ENCODE measurements at regions not wholly inside any gene's neighbourhood (a gene's known extent, or its start where the extent isn't known, plus 50 kb on each side); places are given as distances from the start of the nearest gene placed in this dataset.
"Not testable (repeated sequence)": the region's sequence is repeated elsewhere in the genome, so short reads cannot be mapped to it uniquely, and the experiment has no call there.

DNA sequence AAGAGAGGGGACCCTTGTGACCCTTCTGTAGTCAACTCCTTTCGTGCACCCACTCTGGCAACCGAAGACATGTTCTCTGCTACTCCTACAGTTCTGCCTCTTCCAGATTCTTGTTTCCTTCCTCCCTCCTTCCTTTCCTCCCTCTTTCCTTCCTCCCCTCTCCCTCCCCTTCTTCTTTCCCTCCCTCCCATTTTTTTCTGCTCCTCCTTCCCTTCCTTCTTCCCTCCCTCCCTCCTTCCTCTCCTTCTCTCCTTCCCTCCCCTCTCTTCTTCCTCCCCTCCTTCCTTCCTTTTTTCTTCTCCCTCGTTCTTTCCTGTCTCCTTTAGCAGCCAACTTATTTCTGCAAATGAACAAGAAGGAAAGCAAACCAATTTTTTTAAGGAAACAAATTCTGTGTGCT, 111.5 kb downstream of the NPTX2 start:
- TF ChIP-seq, protein P1, sequence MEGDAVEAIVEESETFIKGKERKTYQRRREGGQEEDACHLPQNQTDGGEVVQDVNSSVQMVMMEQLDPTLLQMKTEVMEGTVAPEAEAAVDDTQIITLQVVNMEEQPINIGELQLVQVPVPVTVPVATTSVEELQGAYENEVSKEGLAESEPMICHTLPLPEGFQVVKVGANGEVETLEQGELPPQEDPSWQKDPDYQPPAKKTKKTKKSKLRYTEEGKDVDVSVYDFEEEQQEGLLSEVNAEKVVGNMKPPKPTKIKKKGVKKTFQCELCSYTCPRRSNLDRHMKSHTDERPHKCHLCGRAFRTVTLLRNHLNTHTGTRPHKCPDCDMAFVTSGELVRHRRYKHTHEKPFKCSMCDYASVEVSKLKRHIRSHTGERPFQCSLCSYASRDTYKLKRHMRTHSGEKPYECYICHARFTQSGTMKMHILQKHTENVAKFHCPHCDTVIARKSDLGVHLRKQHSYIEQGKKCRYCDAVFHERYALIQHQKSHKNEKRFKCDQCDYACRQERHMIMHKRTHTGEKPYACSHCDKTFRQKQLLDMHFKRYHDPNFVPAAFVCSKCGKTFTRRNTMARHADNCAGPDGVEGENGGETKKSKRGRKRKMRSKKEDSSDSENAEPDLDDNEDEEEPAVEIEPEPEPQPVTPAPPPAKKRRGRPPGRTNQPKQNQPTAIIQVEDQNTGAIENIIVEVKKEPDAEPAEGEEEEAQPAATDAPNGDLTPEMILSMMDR (IDR thresholded peaks at IDR 0.05; ENCODE audit: low read depth, low read length, missing control alignments) = no peak
- Histone ChIP-seq H3K4me3 (ENCODE audit: low read depth, low read length) (no peak overlapping the region), H3K36me3 (replicated peaks) (no peaks in the 10 kb centered on the region), H3K27me3 (replicated peaks) (no peaks in the 10 kb centered on the region), H3K27ac (no peak overlapping the region)
- in situ Hi-C loops (cut with HindIII; ENCODE audit: low pct_ligation_motif_present, low sequenced_read_pairs) = no loop called here
- DNase-seq = no peak

DNA sequence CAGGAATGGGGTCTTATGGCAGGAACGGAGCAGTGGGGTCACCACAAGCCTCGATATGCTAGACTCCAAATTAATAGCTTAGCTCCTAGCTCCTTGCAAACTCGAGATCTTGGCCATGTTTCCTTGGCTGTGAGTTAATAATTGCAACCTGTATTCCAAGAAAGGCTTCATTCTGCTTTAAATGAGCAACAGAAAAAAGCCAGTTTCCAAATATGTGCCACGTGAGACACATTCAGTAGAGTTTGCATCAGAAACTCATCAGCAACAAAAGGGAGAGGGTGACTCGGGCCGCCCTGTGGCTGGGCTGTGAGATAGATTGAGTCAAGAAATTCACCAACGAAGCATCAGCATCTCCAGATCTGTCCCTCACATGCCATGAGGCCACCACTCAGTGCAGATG, 112.0 kb downstream of the NPTX2 start:
- H3K36me3 ChIP-seq (replicated peaks) = no peaks in the 10 kb centered on the region
- no peak overlapping the region for H3K4me3 ChIP-seq (ENCODE audit: low read depth, low read length)
- TF ChIP-seq, protein P1 (IDR thresholded peaks at IDR 0.05; ENCODE audit: low read depth, low read length, missing control alignments) = no peak
- no peak for DNase-seq
- in situ Hi-C loops (cut with HindIII; ENCODE audit: low pct_ligation_motif_present, low sequenced_read_pairs) = no loop called here
- no peaks in the 10 kb centered on the region for H3K27me3 ChIP-seq (replicated peaks)
- no peak overlapping the region for H3K27ac ChIP-seq

DNA sequence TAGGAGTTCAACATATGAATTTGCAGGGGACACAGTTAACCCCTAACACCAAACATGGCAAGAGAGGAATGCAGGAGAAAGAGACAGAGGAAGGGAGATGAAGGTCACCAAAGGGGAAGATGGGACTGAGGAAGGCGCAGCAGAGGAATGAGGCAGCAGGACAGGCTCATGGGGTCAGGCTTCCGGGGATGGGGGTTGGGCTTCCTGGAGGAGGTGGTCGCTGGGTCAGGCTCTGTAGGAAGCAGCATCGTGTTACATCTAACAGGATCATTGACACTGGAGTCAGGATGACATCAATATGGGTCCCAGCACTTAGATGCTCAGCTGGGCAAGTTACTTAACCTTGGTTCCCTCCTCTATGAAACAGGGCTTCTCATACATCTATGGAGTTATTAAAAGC, 113.2 kb downstream of the NPTX2 start:
- TF ChIP-seq, protein P1 (IDR thresholded peaks at IDR 0.05; ENCODE audit: low read depth, low read length, missing control alignments) = no peak
- Histone ChIP-seq H3K27ac (no peak overlapping the region), H3K4me3 (ENCODE audit: low read depth, low read length) (no peak overlapping the region), H3K36me3 (replicated peaks) (no peaks in the 10 kb centered on the region), H3K27me3 (replicated peaks) (no peaks in the 10 kb centered on the region)
- in situ Hi-C loops (cut with HindIII; ENCODE audit: low pct_ligation_motif_present, low sequenced_read_pairs) = no loop called here
- no peak for DNase-seq

DNA sequence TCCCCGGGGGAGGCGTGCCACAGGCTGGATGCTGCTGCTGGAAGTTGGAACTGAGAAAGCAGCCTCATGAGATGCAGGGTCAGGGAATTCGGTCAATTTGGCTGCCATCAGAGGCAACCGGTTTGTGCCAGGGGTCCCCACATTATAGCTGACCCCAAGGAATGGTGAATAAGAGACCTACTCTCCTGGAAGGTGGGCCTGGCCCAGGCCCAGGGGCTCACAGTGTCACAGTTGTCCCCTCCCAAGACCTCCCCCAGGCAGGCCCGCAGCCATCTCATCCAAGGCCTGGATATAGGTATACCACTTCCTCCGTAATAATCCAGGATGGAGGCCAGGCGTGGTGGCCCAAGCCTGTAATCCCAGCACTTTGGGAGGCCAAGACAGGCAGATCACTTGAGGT, 114.6 kb downstream of the NPTX2 start:
- H3K27ac ChIP-seq = no peak overlapping the region
- H3K27me3 ChIP-seq (replicated peaks) = no peaks in the 10 kb centered on the region
- no peak for DNase-seq
- in situ Hi-C loops (cut with HindIII; ENCODE audit: low pct_ligation_motif_present, low sequenced_read_pairs) = no loop called here
- no peak overlapping the region for H3K4me3 ChIP-seq (ENCODE audit: low read depth, low read length)
- no peaks in the 10 kb centered on the region for H3K36me3 ChIP-seq (replicated peaks)
- TF ChIP-seq, protein P1 (IDR thresholded peaks at IDR 0.05; ENCODE audit: low read depth, low read length, missing control alignments) = no peak

DNA sequence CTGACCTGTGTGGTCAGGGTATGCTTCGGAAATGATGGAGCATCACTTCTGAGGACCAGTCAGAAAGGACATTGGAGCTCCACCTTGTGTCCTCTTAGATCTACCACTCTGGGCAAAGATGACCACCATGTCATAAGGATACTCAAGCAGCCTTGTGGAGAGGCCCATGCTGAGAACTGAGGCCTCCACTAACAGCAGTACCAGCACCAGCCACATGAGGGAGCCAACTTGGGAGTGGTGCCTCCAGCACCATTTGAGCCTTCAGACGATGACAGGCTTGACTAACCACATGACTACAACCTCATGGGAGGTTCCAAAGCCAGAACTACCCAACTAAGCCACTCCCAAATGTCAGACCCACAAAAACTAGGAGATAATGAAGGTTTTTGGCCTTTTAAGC, 116.0 kb downstream of the NPTX2 start:
- TF ChIP-seq, protein P1 (IDR thresholded peaks at IDR 0.05; ENCODE audit: low read depth, low read length, missing control alignments) = peak; percentile 61
- DNase-seq = peak; percentile 31
- in situ Hi-C loops (cut with HindIII; ENCODE audit: low pct_ligation_motif_present, low sequenced_read_pairs) = no loop called here
- H3K27me3 ChIP-seq (replicated peaks) = no peaks in the 10 kb centered on the region
- no peaks in the 10 kb centered on the region for H3K36me3 ChIP-seq (replicated peaks)
- H3K27ac ChIP-seq = no peak overlapping the region
- no peak overlapping the region for H3K4me3 ChIP-seq (ENCODE audit: low read depth, low read length)

DNA sequence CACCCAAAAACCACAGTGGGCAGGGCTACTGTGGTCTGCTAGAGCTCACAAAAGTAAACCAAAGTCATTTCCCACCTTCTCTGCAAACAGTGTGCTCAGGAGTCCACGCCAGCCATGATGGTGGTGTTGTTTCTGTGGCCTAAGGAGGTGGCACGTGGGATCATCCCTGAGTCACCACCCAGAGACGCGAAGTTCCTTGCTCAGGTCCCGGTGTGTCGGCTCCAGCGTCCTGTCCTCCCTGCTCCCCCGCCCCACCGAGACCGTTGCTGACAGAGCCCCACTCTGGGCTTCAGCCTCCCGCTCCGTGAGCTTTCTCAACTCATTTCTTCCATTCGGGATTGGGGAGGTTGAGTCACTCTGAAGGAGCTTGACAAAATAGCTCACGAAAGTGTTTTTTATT, 118.7 kb downstream of the NPTX2 start:
- in situ Hi-C loops (cut with HindIII; ENCODE audit: low pct_ligation_motif_present, low sequenced_read_pairs) = no loop called here
- H3K36me3 ChIP-seq (replicated peaks) = no peaks in the 10 kb centered on the region
- no peak overlapping the region for H3K4me3 ChIP-seq (ENCODE audit: low read depth, low read length)
- TF ChIP-seq, protein P1 (IDR thresholded peaks at IDR 0.05; ENCODE audit: low read depth, low read length, missing control alignments) = no peak
- DNase-seq = no peak
- H3K27ac ChIP-seq = no peak overlapping the region
- H3K27me3 ChIP-seq (replicated peaks) = no peaks in the 10 kb centered on the region

DNA sequence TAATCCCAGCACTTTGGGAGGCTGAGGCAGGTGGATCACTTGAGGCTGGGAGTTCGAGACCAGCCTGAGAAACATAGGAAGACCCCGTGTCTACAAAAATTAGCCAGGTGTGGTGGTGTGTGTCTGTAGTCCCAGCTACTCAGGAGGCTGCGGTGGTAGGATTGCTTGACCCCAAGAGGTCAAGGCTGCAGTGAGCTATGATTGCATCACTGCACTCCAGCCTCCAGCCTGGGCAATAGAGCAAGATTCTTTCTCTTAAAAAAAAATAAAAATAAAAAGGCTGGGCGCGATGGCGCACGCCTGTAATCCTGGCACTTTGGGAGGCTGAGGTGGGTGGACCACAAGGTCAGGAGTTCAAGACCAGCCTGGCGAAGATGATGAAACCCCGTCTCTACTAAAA, 119.4 kb downstream of the NPTX2 start:
- H3K27me3 ChIP-seq (replicated peaks); DNase-seq; H3K36me3 ChIP-seq (replicated peaks); H3K4me3 ChIP-seq (ENCODE audit: low read depth, low read length); H3K27ac ChIP-seq; in situ Hi-C loops (cut with HindIII; ENCODE audit: low pct_ligation_motif_present, low sequenced_read_pairs): not testable (repeated sequence)

All from brain microvascular endothelial cell (primary cell).